H54 (cell line): ENCODE measurements at regions not wholly inside any gene's neighbourhood (a gene's known extent, or its start where the extent isn't known, plus 50 kb on each side); places are given as distances from the start of the nearest gene placed in this dataset.

Experiments used
- DNase-seq: peaks from one replicate; pipeline ENCODE4 v3.0.0; 2011; ENCODE audit warnings: low spot score, mixed read lengths; ENCODE audit not compliant: insufficient read length
- FAIRE-seq: peaks from 3 replicates; lab custom pipeline; 2011; peaks lifted over from hg19 to GRCh38; lab: Jason Lieb, UNC
- POLR2A ChIP-seq: IDR thresholded peaks from 2 replicates; pipeline ENCODE4 v1.6.1; 2011; ENCODE audit warnings: low read depth, mild to moderate bottlenecking, low read length

DNA sequence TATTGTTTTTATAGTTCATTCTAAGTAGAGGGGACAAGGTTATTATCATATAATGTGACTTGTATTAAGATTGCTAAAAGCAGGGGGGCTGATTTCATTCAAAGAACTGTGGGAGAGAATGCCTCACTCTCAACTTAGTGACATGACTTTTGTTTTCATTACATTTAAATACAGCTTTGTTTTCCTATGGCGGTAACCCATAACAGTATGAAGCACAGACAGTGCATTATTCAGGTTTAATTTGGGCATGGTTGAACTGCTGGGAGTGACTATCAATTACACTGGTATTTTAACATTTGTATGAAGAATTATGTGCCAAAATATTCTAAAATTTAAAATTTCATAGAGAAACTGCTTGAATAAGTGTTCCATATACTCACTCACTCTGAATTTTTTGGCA is 637.3 kb downstream of the USP25 start:
- no peak for DNase-seq
- FAIRE-seq: no peak

GRCh38 chr21:16370186-16370585 is 640.4 kb downstream of the USP25 start:
- DNase-seq (no peak), FAIRE-seq (no peak)
- no peak for TF ChIP-seq POLR2A

More for the DNA sequence above, 637.3 kb downstream of the USP25 start:
- no peak for TF ChIP-seq POLR2A

GRCh38 chr21:16372586-16372985 is 642.8 kb downstream of the USP25 start:
- TF ChIP-seq POLR2A: no peak
- no peak for FAIRE-seq

DNA sequence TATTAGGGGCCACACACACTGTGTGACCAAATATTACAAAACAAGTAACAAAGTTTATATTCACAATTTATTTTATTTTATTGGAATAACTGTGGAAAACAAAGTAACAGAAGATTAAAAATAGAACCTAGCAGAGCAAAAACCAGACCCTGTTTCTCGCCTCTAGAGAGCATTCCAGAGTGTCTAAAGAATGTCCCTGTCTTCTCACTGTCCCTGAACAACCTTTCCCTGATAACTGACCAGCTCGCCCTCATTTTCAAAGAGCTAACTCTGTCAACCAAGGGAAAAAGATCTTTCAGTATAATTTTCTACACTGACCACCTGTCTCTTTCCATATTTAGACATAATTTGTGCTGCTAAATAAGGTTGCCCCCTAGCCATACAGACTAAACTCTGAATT is 646.9 kb downstream of the USP25 start:
- FAIRE-seq (no peak), DNase-seq (no peak)
- no peak for TF ChIP-seq POLR2A

More at GRCh38 chr21:16372586-16372985, 642.8 kb downstream of the USP25 start:
- no peak for DNase-seq

- no peak for TF ChIP-seq POLR2A
- FAIRE-seq (no peak), DNase-seq (no peak)
These were observed 647.4 kb downstream of the USP25 start for GRCh38 chr21:16377120-16377658.

DNA sequence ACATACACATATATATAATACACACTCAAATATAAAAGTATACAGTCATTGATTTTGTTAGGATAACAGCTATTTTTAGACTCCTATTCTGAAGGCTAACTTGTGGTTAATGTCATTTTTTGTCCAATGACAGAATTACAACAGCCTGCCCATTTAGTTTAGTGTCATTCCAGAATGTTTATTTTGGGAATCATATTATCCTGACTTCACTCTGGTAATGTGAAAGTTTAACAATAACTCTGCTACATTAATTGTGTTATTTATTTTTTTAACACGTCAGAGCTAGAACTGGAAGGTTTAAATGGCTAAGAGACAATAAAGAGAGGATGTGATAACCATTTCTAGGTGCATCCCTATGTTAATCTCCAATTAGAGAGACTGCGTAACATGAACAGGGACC is 648.1 kb downstream of the USP25 start:
- no peak for FAIRE-seq
- no peak for TF ChIP-seq POLR2A

DNA sequence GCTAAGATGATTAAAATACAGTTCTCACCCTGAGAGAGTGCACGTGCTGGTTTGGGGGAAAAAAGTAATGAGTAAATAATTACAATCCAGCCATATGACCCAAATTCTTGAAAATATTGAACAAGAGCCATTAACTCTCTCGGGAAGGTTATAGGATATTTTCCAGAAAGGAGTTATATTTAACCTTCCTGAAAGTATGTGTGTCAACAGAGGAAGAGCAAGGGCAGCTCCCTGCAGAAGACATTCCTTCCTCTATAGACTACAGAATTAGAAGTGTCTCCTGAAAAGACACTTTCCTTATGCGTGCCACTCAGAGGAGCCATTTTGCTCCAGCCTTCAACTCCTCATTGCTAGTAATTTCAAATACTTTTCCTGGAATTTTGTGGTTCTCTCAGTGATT is 648.7 kb downstream of the USP25 start:
- no peak for FAIRE-seq
- DNase-seq: no peak
- TF ChIP-seq POLR2A: no peak

More for the DNA sequence above, 648.1 kb downstream of the USP25 start:
- no peak for DNase-seq

DNA sequence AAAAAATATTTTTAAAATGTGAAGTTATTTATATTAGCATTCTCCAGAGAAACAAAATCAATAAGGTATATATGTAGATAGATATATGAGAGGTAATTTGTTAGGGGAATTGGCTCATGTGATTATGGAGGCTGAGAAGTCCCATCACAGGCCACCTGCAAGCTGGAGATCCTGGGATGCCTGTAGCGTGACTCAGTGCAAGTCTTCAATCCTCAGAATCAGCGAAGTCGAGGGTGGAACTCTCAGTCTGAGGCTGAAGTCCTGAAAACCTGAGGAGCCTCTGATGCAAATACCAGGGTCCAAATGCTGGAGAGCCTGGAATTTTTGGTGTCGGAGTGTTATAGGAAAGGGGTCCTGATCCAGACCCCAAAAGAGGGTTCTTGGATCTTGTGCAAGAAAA is 658.5 kb downstream of the USP25 start:
- DNase-seq: no peak
- FAIRE-seq: no peak
- TF ChIP-seq POLR2A: no peak

DNA sequence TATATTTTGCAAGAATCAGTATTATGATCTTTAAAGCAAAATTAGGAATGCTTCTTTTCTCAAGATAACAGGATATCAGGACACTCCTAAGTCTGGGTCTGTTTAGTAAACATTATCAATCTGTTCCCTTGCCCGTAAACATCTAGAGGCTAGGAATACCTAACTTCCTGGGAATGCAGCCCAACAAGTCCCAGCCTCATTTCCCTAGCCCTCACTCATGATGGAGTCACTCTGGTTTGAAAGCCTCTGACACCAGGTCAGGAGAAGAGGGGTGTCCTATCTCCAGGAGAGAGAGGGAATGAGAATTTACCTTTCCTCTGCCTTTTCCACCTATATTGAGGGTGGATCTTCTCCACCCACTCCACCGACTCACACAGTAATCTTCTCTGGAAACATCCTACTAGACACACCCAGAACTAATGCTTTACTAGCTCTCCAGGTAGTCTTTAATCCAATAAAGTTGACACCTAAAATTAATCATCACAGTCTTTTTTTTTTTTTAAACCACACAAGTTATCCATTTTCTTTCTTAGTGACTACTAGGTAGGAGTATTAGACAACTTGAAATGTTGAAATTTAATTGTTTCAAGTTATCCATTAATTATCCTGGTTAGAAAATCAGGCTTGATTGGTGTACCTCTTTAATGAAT is 659.3 kb downstream of the USP25 start:
- no peak for FAIRE-seq
- no peak for TF ChIP-seq POLR2A
- DNase-seq: no peak

DNA sequence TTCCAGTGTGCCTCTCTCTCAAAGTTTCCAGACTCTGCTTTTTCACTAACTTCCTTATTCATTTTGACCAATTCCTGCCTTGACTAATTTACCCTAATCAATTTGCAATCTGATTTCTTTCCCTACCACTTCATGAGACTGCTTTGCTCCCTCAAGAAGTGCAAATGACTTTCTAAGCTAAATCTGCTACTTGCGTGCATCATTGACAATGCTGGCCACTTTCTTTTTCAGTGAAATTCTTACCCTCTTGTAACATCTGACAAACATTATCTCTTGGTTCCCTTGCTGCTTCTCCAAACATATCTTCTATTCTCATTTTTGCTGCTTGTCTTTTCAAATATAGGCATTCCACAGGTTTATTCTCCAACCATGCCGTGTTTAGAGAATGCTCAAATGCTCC is 659.9 kb downstream of the USP25 start:
- no peak for DNase-seq
- no peak for TF ChIP-seq POLR2A
- FAIRE-seq: no peak

DNA sequence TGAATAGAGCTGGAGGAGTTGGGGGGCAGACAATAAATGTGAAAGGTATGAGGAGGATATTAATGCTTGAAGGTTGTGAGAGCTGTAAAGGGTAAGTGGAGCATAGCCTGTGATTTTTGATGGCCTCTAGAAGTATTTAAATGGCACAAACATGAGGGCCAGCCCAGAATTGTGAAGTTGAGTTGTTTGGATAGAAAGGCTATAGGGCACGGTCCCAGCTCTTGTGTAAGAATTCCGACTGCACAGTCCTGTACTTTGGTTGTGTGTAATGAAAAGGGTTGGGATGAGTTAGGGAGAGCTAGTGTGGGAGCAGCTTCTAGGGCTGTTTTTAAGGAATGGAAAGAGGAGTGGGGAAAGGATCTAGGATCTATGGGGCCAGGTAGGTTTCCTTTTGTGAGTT is 665.5 kb downstream of the USP25 start:
- FAIRE-seq: no peak
- no peak for TF ChIP-seq POLR2A
- DNase-seq: no peak

- TF ChIP-seq POLR2A: no peak
- FAIRE-seq: no peak
These were observed 673.0 kb downstream of the USP25 start for GRCh38 chr21:16402752-16403151.

DNA sequence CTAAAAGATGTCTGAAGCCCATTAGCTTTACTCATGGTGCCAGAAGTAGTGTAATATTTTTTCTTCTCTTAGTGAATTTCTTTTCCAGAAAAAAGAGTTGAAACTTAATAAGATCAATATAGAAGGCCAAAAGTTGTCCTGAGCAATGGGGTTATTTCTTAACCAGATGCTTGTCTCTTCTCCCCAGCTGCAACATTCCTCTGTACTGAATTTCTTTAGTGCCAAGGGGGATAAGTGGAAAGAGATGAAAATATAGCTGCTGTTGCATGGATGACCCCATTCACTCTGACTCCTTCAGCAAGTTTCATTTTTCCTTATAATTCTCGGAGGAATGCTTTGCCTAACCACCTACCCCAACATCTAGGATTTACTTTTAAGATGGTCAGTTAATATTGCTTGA is 675.0 kb downstream of the USP25 start:
- TF ChIP-seq POLR2A: no peak
- DNase-seq (no peak), FAIRE-seq (no peak)

More at GRCh38 chr21:16402752-16403151, 673.0 kb downstream of the USP25 start:
- no peak for DNase-seq

- FAIRE-seq: peak; percentile 50
These were observed 676.6 kb downstream of the USP25 start for GRCh38 chr21:16406355-16406754.

GRCh38 chr21:16407403-16408240 is 677.8 kb downstream of the USP25 start:
- no peak for TF ChIP-seq POLR2A
- DNase-seq (no peak), FAIRE-seq (peak; percentile 69)

More at GRCh38 chr21:16406355-16406754, 676.6 kb downstream of the USP25 start:
- DNase-seq: no peak
- TF ChIP-seq POLR2A: no peak
